HG03520 (cell line): ENCODE measurements at regions not wholly inside any gene's neighbourhood (a gene's known extent, or its start where the extent isn't known, plus 50 kb on each side); places are given as distances from the start of the nearest gene placed in this dataset.

Source experiments
- ATAC-seq: cut with Tn5 transposase; IDR thresholded peaks from one replicate; pipeline ENCODE4 v1.9.1; 2021; ENCODE audit warnings: mild to moderate bottlenecking, moderate library complexity; ENCODE audit not compliant: unreplicated experiment

DNA sequence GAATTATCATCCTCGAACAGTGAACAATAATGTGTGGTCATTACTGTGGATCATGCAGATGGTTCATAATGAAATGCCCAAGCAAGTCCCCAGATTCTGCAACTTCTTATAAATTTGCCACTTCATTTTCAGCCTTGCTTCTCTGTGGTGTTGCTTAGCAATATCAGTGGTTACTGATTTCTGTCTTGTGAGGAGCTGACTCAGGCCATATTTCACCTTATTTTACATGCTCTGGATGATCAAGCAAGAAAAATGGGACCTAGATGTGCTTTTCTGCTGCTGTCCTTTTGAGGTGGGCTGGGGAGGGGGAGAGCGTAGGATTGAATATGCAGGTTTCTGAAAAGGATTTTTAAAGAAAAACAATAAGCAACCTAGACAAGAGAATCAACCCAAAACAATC is 188.3 kb downstream of the SLC24A2 start:
- no peak for ATAC-seq

DNA sequence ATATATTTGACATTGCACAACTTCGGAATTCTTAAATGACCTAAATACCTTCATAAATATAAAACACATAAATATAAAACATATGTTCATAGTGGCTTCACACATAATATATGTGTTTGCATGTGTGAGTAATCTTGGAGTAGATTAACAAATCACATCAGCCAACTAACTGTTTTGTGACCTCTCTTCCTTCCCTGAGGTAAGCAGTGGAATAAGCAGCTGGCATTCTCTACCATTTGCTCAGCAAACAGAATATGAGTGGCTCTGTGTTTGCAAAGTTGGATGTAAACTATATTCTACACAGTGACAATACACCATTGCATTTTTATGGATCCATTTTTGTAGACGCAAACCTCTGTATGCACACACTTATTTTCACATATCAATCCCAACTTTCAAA is 189.9 kb downstream of the ACER2 start:
- ATAC-seq = no peak

DNA sequence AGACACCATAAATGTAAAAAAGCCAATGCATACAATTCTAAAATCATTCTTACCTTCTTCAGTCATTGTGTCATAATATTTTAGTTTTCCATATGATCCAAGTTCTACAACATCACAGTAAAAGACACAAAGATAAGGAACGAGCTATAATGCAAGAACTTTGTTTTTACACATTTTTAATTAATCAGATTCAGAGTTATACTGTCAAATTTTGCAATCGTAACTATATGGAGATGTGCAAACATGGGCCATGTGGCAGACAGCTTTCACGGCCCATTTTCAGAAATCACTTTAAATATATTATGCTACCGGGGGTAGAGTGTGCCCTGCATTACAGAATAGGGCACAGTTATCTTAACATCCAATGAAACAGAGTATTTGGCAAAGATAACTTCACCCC is 188.4 kb downstream of the ACER2 start:
- no peak for ATAC-seq

DNA sequence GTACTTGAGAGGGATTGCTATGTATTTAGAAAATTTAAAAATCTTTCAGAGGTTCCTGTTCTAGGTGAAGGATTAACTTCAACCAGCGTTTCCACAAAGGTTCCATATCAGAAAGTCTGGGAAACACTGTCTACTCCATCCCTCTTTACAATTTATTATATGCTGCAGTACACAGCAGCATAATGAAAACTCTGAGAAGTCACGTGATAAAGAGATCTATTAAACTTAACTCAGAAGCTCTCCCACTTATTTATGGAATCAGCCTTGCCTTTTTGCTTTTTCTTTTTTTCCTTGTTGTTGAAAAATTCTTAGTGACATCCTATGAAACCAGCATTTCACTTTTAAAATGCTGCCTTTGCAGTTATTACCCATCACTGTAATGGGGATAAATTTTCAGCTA is 186.2 kb downstream of the ACER2 start:
- ATAC-seq = no peak

DNA sequence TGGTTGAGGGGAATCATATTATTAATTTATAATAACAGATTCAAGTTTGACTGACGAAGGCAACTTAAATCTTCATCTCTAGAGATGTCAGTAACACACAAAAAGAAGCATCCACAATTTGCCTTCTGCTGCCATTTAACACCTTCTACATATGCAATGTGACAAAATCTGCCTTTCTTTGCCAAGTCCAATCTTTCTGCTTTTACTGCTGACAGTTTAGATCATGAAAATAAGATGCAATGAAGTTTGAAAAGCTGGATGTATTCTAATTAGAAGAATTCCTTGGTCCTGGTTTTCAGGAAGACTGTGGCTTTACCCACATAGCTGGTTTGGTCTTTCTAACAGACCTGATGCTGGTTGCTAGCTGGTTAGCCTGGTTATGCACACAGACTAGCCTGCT is 178.9 kb downstream of the ACER2 start:
- no peak for ATAC-seq

DNA sequence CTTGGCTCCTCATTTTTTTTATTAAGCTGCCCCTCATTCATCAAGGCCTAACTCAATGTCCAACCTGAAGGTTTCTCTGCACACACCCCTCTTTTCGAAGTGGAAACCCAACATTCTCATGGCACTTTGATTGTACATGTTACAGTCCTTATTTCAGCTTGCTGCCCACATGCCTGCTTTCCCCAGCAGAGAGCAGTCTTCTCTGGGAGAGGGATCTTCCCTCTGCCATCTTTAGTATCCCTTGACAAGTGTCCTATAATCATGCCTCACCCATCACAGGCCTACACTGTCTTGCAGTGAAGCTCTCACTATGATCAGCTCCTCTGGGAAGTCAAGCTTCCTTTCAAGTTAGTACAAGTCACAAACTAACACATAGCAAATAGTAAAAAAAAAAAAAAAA is 175.1 kb downstream of the ACER2 start:
- no peak for ATAC-seq

DNA sequence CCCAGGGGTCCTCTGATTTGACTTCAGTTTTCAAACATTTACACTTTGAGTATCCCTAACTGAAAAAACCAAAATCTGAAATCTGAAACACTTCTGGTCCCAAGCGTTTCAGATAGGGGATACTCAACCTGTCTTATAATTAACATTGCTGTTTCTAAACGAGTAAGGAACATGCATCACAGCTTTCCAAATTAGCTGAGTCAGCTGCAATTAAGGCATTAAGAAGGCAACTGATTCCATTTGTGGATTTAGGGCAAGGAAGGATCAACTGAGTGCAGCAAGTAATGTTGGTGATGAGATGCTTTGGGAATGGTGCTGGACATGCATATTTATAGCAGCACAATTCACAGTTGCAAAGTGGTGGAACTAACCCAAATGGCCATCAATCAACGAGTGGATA is 168.6 kb downstream of the ACER2 start:
- ATAC-seq = no peak

DNA sequence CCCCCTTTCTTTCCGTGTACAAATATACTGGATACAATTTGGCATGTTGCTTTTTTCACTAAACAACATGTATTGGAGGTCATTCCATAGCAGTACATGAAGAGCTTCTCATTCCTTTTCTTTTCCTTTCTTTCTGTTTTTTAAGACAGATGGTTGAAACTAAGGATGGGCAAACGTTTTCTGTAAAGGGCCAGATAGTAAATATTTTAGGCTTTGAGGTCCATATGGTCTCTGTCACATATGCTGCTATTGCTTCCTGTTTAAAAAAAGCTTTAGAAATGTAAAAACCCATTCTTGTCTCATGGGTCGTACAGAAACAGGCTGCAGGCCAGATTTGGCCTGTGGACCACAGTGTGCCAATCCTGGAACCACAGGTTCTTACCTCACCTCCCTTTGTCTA is 160.1 kb downstream of the ACER2 start:
- ATAC-seq = no peak

DNA sequence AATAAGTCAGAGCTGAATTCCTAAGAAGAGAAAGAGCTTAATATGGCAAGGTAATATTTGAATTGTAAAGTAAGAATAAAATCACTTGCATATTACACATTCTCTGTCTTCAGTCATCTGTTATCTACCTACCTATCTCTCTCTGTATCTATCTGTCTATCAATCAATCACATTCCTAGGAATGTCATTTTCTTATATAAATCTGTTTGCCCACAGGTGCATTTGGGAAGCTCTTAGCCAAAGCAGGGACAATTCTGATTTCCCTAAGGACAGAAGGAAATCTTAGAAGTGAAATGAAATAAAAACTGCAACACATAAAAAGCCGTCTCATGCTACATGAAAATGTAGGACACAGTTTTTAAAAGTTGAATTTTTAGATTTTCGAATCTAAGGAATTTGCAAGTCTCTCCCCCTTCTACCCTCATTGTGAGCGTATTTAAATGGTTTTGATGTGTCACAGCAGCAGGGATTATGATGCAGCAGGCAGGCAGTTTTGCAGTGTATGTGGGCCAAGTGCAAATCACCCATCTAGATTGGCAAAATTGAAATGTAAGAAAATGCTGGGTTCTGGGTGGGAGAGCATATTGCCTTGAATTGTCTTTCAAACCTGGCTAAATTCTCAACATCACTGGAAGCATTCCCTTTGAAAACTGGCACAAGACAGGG is 155.7 kb downstream of the ACER2 start:
- no peak for ATAC-seq

DNA sequence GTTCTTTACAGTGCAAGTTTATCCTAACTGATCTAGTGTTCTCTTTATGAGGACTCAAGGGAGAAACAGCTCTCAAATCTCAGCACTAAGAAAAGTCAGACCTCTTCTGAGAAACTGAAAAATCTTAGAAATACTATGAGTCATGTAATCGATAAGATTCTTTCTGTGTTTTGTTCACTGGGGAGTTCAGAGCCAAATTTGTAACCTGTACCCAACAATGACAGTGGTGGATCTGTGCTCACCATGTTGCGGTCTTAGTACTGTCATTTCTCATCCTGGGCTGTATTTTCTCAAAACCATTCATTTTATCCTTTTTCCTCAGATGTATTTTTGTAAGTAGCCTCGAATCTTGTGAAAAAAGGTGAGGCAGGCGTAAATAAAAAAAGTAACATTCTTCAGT is 146.4 kb downstream of the ACER2 start:
- ATAC-seq = no peak

DNA sequence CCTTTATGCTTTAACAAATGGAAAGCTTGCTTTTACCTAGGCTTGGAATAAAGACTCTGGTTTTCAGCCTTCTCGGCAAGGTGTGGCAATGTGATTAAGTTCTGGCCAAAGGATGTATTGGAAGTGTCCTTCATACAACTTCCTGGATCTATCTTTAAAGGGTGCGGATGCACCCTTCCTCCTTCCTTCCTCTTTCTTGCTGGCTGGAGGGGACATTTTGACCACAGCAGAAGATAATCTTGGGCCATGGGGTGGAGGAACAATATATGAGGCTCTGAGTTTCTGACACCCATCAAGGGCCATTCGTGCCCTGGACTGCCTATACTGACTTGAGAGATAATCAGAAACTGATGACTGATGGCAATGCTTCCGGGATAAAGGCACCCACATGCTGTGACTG is 145.7 kb downstream of the ACER2 start:
- no peak for ATAC-seq

DNA sequence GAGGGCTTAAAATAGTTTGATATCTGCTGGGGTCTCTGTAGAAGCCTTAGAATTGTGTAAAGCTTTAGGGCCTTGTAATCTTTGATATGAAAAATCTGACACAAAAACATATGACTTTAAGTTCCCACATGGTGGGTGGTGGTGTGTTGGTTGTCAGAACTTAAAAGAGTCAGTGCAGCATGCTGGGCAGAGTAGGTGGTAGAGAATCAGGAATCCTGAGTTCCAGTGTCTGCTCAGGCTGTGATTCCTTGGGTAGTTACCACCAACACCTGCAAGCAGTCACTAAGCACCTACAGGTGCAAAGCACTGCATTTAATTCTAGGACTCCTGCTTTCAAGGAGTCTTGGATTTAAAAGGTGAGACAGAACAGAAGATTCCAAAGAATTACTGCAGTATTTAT is 144.6 kb downstream of the ACER2 start:
- ATAC-seq = no peak

DNA sequence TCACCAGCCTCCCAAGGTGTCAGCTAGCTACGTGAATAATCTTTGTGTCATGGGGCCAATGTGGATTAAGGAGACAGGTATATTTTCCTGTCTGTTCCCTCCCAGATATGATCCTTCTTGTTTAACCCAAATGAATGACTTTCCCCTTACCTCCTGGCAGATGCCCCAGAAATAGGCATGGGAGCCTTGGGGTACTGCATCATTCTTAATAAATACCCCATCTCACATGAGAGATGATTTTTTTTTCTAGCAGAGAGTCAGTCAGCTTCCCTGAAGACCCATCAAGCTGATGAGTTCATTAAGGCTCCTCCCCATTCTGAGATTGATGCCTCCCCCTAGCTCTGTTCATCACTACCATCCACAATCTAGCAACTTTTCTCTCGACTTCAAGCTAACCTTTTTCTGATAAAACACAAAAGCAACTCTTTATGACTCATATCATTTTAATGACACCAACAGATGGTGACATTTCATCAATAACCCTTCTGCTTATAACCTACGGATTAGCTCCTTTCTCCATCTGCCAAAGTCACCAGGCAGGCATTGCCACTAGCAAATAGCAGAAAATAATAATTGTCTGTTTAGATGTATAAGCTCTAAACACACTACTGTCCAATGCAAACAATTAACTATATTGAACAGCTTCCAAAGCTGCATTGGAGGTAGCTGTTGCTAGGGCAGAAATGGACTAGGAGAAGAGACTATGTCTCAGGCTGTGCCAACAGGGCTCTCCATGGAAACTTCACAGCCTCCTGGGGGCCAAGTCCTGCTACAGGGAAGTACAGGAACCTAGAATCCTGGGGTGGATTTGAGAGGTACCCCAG is 143.7 kb downstream of the ACER2 start:
- ATAC-seq = no peak

DNA sequence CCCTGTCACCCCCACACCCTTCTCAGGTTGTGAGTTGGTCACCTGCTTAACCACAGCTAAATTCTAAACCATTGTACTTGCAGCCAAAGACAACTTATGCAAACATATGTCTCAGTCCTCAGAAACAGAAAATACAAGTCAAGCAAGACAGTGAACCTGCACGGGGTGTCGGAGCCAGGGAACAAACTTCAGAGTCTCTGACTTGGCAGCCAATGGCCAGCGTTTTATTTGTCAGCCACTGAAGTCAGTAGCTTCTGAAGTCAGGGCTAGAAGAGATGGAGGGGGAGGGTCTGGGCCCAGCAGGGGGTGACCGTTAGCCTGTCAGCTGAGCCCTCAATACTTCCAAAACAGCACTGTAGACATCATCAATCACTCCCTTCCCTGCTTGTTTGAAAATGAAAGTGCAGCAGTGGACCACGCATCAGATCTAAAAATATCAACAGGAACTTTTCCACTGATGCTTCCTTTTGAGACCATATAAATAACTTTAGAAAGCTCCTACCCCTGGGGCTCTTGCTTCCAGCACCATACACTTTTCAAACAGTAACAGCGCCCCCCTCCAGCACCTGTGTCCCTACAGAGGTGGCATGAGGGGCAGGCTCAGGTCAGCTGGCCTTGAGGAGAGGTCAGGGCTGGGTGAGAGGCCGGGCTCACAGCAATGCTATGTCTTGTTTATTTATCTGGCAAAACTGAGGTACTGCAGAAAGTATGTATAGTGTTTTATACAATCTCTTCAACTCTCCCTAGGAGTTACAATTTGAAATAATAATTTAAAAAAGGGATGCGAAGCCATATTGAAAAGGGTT is 142.5 kb downstream of the ACER2 start:
- peak; percentile 53 for ATAC-seq

DNA sequence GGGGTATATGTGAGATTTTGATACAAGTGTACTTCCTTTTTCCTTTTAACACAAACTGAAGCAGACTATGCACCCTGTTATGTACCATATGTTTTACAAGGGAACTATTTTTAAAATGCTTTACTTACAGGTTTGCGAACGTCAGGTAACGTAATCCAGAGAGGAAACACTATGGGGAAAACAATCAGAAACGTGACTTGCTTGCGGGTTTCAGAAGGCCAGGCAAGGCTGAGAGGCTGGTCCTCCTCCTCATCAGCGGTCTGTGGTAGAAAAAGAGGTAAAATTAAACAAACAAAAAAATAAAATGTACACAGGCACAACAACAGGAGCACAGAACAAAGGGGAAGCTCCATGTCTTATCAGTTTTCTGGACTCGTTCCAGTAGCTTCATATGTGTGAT is 141.2 kb downstream of the ACER2 start:
- ATAC-seq = no peak

DNA sequence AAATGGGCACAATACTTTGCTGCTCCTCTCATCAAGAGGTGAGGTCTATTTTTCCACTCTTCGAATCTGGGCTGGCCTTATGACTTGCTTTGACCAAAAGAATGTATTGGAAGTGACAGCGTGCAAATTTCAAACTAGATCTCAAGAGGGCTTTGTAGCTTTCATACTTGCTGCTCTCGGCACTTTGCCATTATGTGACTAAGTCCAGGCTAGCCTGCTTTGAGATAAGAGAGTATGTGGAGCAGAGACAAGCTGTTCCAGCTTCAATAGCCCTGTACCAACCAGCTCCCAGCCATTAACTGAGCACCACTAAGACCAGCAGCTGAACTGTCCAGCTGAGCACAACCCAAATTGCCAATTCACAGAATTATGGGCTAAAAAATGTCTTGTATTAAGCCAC is 124.6 kb downstream of the ACER2 start:
- ATAC-seq = no peak

DNA sequence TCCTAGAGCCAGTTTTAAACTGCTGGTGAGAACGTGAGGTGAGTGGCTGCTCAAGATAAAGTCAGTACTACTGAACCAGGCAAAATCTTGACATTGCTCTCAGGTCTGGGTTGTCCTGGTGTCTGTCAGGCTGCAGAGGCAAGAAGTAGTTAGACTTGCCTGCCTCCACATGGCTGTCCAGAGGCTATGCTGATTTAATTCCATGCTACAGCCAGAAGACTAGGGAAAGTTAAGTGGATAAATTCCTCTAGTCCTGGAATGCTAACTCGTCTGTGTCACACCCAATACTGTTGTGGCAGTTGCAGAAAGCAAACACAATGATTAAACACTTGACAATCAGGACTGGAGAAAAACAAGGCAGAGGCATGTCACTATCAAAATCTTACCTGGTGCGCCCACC is 118.9 kb downstream of the ACER2 start:
- no peak for ATAC-seq

DNA sequence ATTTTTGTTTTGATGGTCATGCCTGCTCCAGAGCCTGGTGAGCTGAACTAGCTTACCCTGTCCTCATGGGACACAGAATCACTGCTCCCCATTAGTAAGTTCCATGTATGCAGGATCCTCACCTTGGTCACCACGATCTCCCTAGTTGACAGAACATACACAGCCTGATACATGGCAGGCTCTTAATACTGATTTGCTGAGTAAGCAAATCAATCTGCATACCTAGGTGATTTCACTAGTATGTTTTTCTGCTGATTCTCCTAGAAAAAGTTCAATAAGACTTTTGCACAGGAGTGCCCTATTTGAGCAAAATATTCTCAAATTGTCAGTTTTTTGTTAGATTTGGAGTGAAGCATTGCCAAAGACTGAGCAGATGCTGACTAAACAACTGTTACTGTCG is 113.7 kb downstream of the ACER2 start:
- ATAC-seq = no peak

DNA sequence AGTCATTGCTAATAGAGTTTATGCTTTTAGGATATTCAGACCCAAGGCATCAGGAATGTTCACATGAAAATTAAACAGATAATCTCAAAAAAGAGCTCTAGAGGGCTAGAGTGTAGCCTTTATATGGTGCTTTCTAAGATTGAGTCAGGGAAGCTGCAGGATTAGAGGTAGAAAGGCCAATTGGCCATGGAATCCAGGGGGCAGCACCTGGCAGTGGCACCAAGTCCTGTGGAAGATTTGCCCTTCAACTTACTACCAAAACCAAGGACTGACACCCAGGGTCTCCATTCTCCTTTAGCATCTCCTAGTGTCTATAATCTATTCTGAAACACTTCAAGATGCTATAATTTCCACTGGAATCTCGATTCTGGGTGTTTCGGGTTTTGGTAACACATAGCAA is 112.4 kb downstream of the ACER2 start:
- no peak for ATAC-seq

DNA sequence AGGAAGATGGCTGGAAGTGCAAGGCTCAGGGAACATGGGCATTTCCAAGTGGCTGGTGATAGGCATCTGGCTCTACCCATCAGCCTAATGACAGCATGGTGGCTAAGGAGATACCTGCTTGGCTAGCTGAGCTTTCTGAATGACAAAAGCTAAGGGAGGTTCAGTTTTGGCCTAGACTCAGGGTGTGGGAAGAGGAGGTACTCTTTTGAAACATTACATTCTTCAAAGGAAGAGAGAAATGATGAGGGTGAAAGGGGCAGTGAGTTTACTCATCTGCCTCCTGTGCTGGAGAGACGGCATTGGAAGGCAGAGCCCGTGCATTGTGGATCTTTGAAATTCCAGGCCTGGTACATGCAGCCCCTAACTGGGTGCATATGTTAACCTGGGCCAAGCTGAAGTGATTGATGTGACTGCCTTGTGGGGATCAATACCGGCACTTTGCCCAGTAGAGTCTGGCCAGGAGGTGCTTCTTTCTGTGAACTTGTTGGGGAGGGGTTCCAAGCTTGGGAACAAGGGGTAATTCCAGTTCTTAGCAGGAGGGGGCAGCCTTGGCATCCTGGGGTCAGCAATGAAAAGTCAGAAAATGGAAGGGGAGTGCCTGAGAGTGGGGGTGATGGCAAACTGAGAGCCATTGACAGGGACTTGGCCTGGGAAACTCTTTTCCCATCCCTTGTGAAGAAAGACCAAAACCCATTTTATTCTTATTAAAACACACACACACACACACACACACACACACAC is 108.6 kb downstream of the ACER2 start:
- no peak for ATAC-seq

DNA sequence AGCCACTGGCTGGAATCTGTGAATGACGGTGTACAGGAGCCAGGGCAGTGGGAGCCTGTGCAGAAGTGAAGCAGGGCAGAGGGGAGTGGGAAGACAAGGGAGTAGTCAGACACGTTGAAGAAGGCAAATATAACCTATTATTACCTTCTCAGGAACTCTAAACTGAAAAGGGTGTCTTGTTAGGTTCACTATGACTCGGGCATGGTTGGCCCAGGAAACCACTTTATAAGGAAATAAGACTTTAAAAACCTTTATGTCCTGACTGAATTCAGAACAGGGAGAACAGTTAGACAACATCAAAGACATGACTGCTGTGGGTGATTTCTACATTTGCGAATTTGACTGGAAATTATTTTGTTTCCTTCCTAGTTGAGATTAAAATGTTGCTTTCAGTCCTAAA is 107.5 kb downstream of the ACER2 start:
- ATAC-seq = no peak
